Islet of Langerhans (tissue), 1 donor: ENCODE measurements at regions not wholly inside any gene's neighbourhood (a gene's known extent, or its start where the extent isn't known, plus 50 kb on each side); places are given as distances from the start of the nearest gene placed in this dataset.
"Not testable (repeated sequence)": the region's sequence is repeated elsewhere in the genome, so short reads cannot be mapped to it uniquely, and the experiment has no call there.

Experiments used
- FAIRE-seq: peaks from one replicate; lab custom pipeline; 2011; peaks lifted over from hg19 to GRCh38; lab: Jason Lieb, UNC

DNA sequence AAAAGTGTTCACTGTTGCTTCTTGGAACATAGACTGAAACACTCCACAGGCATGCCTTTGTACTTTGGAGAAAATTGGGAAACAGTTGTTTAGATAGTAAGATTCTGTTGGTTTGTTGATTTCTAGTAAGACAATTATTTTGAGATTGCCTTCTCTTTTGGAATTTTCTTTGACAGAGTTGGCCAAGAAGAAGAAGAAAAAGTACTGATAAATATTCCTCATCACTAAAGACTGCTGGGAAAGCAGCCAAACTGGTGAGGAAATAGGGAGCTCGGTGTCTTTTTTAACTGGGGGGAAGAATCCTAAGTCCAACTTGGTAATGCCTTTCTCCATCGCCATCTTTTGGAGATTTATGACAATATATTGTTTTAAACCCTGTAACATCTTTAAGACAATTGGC lies 370.7 kb downstream of the GPAT3 start:
- FAIRE-seq: no peak

DNA sequence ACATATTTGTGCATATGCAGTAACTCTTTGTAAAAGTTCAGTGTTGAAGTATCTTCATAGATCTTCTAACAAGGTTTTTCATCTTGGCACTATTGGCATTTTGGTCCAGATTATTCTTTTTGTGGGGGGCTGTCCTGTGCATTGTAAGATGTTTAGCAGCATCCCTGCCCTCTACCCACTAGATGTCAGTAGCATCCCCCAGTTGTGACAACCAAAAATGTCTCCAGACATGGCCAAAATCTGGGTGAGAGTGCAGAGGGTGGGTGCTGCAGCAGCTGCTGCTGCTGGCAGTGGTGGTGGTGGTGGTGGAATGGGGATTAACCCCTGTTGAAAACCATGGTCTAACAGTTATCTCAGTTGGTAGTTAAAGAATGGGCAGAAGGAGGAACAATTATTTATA lies 370.0 kb downstream of the GPAT3 start:
- no peak for FAIRE-seq

DNA sequence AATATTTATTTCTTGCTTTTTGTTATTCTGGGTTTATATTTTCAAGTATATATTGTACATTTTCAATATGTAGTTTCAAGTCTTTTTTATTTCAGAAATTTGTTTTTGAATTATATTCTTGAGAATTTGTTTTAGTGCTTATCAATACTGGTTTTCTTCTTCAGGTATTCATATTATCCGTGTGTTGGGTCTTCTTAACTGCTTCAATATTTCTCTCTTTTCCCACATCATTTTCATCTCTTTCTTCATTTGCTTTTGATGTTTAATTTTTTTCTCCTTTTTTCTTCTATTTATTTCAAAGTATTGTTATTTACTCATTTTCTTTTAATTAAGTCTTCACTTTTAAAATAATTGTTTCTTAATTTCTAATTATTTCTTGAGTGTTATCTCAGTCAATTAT lies 367.8 kb downstream of the GPAT3 start:
- not testable (repeated sequence) for FAIRE-seq

DNA sequence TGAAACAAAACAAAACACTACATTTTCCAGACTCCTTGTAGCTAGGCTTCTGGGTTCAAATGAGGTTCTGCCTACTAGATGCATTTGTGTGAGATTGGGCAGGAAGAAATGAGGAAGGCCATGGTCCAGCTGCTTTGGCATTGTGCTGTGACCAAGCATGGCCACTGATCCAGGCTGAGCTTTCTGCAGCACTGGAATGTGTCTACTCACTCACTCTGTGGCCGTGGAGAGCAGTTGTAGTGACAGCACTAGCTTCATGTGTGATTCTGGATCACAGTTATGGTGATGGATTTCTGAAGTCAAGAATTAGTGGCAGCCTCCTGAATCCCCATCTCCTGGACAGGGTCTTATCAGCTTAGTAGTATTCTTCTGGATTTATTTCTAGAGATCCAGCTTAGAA lies 358.9 kb downstream of the GPAT3 start:
- FAIRE-seq: no peak

DNA sequence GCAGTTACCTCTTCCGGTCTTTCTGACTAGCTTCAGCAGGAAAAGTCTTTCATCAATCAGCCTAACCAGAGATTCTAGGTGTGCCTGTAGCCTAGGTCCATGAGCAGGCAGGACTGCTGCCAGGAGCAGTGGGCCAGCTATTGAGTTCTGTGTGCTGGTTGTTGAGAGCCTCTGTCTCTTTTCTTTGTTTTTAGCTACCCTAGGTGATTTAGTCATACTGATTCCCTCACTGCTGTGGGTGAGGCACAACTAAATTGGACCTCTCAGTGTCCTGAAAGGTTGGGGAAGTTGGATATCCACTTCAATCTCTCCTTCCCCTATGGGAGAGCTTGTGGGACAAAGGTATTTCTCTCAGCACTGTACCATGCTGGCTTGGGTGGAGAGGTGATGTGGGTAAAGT lies 354.9 kb downstream of the GPAT3 start:
- FAIRE-seq: no peak

DNA sequence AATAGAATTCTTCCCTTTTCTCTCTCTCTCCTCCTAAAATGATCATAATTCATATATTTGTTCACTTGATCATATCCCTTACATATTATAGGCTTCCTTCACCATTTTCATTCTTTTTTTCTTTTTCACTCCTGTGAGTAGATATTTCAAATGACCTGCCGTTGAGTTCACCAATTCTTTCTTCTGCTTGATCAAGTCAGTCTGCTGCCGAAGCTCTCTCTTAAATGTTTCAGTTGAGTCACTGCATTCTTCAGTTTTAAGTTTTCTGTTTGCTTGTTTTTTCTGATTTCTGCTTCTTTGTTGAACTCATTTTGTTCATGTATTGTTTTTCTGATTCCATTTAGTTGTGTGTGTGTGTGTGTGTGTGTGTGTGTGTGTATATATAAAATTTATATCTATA lies 354.3 kb downstream of the GPAT3 start:
- no peak for FAIRE-seq

DNA sequence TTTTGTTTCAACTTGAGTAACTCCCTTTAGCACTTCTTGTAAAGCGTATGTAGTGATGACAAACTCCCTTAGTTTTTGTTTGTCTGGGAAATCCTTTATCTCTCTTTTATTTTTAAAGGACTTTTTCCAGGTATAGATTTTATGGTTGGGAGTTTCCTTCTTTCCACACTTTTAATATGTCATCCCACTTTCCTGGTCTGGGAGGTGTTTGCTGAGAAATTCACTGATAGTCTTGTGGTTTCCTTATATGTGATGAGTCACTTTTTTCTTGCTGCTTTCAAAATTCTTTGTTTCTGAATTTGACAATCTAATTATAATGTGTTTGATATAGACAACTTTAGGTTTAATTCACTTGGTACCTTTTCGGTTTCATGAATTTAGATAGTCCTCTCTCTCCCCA lies 353.9 kb downstream of the GPAT3 start:
- FAIRE-seq: no peak

DNA sequence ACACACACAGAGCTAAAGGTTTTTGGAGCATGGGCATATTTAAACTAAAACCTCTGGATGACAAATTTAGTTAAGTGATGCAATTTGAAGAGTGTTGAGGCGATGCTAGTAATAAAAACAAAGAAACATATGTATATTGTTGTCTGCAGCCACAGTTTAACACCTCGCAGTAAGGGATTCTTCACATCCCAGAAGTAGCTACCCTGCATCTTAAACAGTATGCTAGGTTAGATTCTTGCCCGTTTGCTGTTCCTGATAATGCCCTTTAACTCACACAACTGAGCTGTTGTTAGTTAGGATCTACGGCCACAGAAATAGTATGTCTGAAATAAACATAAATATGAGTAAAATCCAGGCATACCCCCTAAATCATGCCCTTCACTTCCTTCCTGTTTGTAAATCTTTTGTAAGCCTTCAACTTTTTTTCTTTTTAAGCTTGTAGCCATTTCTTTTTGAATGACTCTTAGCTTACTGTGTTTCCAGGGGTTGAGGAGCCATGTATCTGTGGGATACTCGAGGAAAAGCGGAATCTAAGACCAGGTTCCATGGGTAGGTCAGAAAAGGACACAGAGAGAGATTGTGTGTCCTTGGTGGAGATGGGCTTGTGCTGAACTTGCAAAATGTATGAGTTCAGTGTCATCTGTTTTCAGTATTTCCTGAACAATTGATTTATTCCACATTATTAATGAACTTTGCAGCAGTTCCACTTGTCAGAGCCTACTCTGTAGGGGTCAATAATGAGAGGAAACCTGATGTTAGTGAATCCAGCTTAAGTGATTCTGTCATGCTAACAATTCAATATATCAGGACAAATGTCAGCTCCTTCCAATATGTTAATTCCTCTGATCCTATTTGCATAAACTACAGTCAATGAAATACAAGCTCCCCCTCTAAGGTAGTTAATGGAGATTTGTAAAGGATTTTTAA lies 349.6 kb downstream of the GPAT3 start:
- no peak for FAIRE-seq

DNA sequence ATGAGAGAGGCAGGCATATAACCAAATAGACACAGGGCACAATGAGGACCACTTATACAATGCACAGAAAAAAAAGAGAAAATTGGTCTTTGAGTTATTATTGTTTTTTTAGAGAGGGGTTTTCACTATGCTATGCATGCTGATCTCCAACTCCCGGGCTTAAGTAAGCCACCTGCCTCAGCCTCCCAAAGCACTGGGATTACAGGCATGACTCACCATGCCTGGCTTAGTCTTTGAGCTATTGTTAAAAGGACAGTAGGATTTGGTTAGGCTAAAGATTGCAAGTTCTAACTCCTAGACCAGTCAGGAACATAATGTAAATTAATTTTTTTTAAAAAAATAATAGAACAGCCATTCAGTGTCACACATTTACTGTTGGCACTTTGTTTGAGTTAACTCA lies 340.1 kb downstream of the GPAT3 start:
- FAIRE-seq: no peak

DNA sequence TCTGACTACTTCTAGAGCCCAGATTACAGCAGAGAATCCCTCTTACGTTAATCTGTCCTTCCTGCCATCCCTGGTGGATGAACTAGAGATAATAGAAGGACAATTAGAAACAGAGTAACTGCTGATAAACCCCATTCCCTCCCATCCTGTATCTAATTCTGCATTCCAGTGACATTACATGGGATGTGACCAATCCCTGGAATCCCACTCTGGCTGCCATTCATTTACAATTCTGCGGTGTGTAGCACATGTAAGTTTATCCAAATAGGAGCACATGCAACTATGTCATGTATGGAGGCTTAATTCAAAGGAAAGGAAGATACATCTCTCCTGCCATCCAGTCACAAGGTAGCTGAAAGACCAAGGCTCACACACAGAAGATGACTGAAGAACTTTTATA lies 339.5 kb downstream of the GPAT3 start:
- FAIRE-seq: no peak

DNA sequence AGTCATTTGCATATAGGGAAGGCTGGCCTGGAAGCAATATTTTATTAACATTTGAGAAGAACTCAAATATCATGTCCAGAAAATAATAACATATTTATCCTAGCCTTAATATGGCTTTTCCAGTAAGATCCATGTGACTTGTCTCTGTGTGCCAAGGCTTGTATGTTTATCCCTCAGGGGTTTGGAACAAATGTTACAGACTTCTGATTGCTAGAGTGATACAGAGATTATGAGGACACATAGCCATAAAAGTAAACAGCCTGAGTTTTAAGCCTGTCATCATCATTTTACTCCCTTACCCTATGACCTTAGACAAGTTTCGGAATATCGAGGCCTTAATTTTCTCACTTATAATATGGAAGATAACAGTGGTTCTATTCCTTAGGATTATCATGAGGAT lies 338.1 kb downstream of the GPAT3 start:
- FAIRE-seq: no peak

DNA sequence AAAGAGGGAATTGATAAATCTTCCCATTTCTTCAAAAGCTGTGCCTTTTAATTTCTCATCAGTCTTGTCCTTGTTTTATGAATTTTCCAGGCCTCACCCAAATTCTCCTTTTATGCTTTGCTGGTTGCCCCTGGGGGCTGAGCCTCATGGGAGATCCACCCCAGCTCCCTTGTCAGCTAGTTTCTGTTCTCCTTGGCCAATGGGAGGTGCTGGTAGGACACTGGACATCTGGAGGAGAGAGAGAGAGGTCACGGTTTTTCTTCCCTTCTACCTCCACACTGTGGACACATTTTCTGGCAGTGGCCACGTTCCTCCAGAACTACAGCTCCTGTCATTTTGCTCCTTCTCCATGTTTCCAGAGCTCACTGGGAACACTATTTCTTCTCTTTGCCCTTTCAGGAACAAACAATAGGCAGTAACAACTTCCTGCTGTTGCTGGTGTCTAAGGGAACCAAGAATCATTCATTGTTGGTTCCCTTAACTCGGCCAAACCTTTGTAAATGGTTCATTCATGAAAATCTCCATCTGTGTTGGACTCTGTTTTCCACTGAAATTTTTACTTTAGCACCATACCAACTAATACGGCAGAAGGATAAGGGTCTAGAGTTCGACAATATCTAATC lies 334.5 kb downstream of the GPAT3 start:
- FAIRE-seq: no peak

DNA sequence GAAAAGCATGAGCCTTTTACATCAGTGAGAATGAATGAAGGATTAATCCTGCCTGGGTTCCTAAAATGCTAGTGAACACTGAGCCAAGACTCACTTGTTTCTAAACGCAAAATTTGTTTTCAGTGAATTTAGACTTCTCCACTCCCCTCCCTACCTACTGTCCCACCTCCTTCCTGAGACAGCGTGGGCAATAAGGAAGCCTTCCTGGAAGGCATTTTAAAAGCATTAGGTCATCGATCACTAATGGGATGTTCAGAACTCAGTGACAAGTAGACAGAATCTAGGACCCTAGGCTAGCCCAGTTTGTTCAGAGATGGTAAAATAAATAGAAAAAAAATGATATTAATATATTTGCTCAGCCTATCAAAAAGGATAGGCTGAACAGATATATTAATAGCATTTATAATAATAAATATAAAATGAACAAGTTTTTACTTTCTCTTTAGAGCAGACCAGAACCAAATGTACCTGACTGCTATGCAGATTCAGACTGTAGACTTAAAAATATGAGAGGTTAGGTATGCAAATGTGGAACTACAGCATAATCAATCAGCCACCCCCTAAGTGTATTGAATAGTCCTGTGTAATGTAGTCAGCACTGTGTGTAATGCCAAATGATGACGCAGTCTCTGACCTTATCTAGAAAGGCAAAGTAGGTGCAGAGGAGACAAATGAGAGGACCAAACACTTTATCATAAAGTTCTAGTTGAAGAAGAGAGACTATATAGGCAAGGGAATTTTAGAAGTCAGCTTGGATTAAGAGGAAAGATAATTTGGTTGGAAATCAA lies 331.1 kb downstream of the GPAT3 start:
- no peak for FAIRE-seq

DNA sequence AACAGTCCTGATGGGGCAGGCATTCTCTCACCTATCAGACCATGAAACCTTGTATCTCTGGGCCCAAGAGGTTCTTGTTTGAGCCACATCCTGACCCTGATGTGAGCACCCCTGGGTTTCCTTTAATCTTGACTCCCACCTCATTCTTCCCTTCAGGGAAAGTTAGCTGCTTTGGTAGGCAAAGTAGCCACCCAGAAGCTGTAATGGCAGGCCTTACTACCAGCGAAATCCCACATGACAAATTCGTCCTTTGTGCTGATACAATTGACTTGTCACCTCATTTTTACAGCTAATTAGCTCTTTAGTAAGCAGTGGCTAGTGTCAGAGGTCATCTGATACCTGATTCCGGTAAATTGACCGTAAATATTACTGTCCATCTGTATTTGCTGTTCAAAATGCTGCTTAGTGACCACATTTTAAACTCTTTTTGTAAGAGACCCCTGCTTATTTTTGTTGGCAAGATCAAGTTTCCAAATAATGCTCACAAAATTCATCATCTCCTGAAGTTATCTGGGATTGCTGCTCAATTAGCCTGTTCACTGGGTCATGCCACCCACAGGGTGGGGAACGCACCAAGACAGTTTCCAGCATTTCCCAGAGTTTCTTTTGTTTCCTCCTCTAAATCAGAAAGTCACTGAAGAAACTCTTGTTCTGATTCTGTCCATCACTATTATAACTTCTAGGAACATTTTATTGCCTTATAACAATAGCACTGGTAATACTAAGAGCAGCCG lies 329.7 kb downstream of the GPAT3 start:
- FAIRE-seq: no peak

DNA sequence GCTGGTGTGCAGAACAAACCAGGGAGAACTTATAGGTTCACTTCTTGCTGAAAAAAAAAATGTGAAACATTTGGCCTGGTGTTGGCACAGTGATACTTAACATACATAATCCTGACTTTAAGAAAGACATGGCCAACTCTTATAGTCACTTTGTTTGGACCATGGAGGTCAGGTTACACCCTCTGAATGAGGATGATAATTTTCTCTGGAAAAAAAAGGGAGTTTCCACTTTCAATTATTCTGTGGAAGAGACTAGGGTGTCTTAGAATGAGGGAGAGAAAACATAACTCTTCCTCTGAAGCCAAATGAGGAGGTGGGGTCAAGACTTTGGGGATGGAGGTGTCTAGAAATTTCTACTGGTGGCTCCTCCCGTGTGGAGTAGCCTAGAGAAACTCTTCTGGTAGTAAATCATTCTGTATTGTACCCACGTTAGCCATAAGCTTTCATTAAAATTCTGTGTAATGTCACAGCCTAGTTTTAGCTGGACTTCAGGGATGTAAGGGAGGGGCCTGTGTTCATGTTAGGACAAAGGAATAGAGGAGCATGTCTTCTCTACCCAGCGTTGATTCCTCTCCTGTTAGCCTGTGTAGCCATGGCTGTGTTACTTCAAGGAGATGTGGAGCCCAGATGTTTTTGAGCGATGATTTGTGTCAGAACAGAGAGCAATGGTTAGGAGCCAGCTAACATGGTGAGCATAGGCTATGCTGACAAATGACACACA lies 328.3 kb downstream of the GPAT3 start:
- FAIRE-seq: no peak

DNA sequence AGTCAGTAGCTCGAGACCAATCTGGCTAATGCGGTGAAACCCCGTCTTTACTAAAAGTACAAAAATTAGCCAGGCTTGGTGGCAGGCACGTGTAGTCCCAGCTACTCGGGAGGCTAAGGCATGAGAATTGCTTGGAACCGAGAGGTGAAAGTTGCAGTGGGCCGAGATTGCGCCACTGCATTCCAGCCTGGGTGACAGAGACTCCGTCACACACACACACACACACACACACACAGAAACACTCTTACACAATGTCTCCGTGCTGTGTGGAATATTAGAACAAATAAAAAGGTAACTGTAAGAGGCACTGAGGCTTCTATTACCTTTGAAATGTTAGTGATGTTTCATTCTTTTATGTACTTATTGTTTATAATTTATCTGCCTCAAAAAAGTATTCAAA lies 326.6 kb downstream of the GPAT3 start:
- FAIRE-seq: no peak

DNA sequence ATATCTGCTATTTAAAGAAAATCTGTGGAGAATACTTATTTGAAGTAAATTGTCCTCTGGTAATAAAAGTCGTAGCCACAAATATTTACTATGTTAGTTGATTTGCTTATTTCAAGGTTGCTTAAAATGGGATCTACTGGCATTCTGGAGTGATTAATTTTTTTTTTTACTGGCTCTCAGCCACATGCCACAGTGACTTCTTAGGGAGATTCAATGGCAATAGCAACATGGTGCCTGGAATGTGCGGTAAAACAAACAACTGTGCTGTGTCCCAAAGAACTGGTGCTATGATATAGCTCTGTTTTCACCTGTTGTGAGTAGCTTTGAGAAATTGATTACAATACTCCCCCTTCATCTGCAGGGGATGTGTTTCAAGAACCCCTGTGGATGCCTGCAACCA lies 324.3 kb downstream of the GPAT3 start:
- FAIRE-seq: no peak

DNA sequence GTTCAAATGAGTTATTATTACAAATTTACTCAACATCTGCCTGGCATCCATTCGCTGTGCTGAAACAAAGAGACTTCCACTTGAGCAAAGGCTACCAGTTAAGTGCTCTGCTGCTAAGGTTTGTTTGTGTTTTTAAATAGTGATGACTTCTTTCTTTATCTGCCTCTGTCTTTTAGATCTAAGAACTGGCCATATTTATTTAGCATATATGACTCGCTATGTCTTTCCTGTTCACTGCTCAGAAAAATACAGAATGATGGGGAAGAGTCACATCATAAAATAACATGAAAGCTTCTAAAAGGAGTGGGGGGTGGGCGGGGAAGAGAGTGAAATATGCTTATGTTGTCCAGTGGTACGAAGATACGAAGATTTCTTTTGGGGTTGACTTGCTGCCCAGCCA lies 322.2 kb downstream of the GPAT3 start:
- no peak for FAIRE-seq

DNA sequence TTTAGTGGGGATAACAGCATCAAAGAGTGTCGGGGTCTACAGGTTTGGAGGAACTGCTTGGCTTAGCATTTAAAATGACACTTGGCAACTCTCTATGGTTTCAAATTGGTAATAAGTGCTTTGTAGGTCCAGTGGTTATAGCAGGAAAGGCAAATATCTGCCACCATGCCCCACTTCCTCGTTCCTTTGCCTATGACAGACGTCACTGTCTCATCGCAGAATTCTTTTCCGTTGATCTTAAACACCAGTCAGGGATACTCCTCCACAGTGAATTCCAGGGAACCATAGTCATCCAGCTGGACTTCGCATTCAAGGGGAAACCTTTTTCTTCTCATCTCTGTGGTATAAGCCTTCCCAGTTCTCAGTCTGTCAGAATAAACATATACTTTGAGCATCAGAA lies 319.1 kb downstream of the GPAT3 start:
- FAIRE-seq: no peak

DNA sequence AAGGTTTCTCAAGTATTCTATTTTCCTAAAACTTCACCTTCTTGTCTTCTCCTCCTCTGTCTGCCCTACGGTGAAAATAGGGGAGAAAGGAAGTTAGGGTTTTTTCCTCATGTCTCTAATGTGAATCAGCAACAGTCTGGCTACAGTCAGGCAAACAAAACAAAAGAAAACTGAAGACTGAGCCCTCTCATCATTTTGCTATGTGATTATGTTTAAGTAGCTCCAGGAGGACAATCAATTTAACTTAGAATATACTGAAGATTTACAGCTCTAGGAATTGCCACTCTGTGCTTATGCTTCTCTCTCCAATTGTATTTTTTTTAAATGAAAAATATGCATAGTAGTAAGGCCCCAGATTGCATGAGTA lies 316.2 kb downstream of the GPAT3 start:
- no peak for FAIRE-seq

DNA sequence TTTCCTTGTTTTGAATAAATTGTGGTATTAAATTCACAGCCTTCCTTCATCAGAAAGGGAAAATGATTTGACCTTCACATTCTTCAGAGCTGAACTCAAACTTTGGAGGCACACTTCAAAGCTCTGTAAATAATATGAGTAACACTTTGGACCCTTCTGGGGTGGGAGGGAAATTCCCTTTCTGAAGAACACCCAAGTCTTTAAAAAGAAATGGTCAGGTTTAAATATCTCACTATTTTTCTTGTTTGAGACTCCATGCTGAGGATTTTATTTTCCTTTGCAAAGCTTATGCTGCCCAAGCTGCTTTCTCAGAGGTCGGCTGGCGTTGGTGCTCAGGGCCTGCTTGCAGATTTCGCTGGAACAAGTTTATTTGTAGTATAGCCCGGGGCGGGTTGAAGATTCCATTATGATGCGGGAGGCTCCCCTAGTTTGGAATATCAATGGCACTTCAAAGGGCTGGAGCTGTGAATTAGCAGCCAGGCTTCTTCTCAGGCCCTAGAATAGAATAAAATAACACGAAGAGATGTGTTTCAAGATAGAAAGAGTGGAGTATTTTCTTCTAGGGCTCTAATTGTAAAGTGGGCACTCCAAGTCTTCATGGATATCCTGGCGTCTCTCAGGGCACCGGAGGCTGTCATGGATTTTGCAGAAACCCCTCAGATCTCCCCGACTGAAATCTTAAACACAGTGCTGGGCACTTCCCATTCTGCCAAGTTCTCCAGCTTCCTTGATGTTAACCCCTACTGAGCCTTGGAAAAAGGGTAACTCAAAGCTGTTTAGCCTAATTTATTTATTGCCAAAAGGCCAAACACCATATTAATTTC lies 315.6 kb downstream of the GPAT3 start:
- FAIRE-seq: no peak
